GM12878 (cell line): ENCODE measurements at regions not wholly inside any gene's neighbourhood (a gene's known extent, or its start where the extent isn't known, plus 50 kb on each side); places are given as distances from the start of the nearest gene placed in this dataset.

Experiments used
- ATAC-seq: fragments of 200-7000 bp; cut with Tn5 transposase; 3 replicates; pipeline ENCODE4 v1.9.1; 2020; ENCODE audit warnings: mild to moderate bottlenecking, moderate library complexity
- BruUV-seq: library from RNA; stranded (reverse); fragments of 400-500 nt; replicated peaks from 2 replicates; lab custom pipeline; 2021; lab: Mats Ljungman, UMichigan
- CTCF ChIA-PET: fragments of 300-600 bp; sonication (Branson Sonifier 250); formaldehyde crosslinking; extraction: SDS; loops from one replicate; lab custom pipeline; 2021; ENCODE audit warnings: inconsistent platforms; lab: Yijun Ruan, JAX
- POLR2A ChIA-PET: fragments of 350-600 bp; formaldehyde crosslinking; extraction: SDS; loops from one replicate; lab custom pipeline; 2021; ENCODE audit warnings: inconsistent platforms; lab: Charles Lee
- RAD21 ChIA-PET: fragments of 300-600 bp; sonication (Branson Sonifier 250); formaldehyde crosslinking; loops from one replicate; lab custom pipeline; 2023; ENCODE audit warnings: antibody characterized with exemption; ENCODE audit not compliant: unreplicated experiment; lab: Charles Lee
- SMC1A ChIA-PET: fragments of 300-600 bp; sonication (Branson Sonifier 250); formaldehyde crosslinking; loops from one replicate; lab custom pipeline; 2023; ENCODE audit not compliant: unreplicated experiment, uncharacterized antibody; lab: Charles Lee
- DNase-seq: peaks from one replicate; pipeline ENCODE4 v3.0.0-alpha.2; 2011; ENCODE audit warnings: low read depth, low spot score
- FAIRE-seq: peaks from 3 replicates; lab custom pipeline; 2011; peaks lifted over from hg19 to GRCh38; lab: Jason Lieb, UNC
- H2AFZ ChIP-seq: 2 replicates; pipeline ENCODE4 v1.6.0; 2011; ENCODE audit warnings: low read depth, low read length, control low read depth; ENCODE audit not compliant: control insufficient read depth
- H3K27ac ChIP-seq: 2 replicates; pipeline ENCODE4 v1.5.1; 2011; ENCODE audit warnings: control low read depth; ENCODE audit not compliant: control insufficient read depth, insufficient read depth
- H3K27me3 ChIP-seq, 2 experiments: replicated peaks in 1 of 2; 2 replicates each; pipeline versions ENCODE4 v1.6.0 to v1.6.1; 2011; ENCODE audit warnings: low read length in 1 of 2; ENCODE audit not compliant: control insufficient read depth in 2 of 2, insufficient read depth in 2 of 2
- H3K36me3 ChIP-seq, 2 experiments: 2 replicates each; pipeline ENCODE4 v1.5.1; 2011; ENCODE audit warnings: low read length in 1 of 2; ENCODE audit not compliant: control insufficient read depth in 2 of 2, insufficient read depth in 2 of 2
- H3K4me1 ChIP-seq: 2 replicates; pipeline ENCODE4 v1.6.1; 2011; ENCODE audit warnings: mild to moderate bottlenecking, low read length, moderate library complexity, mixed read lengths; ENCODE audit not compliant: control insufficient read depth, insufficient read depth
- H3K4me2 ChIP-seq: 2 replicates; pipeline ENCODE4 v1.6.0; 2011; ENCODE audit warnings: control low read depth; ENCODE audit not compliant: control insufficient read depth, insufficient read depth
- H3K4me3 ChIP-seq: fragments of 200-600 bp; sonication (generic); 2 replicates; pipeline ENCODE4 v1.5.1; 2016
- H3K79me2 ChIP-seq: 2 replicates; pipeline ENCODE4 v1.6.0; 2011; ENCODE audit warnings: low read length; ENCODE audit not compliant: control insufficient read depth, insufficient read depth
- H3K9ac ChIP-seq: 2 replicates; pipeline ENCODE4 v1.8.0; 2011; ENCODE audit warnings: low read length, control low read depth, mixed read lengths; ENCODE audit not compliant: control insufficient read depth, insufficient read depth
- H3K9me3 ChIP-seq: replicated peaks from 3 replicates; pipeline ENCODE4 v1.5.1; 2011; ENCODE audit warnings: mild to moderate bottlenecking, low read length; ENCODE audit not compliant: control insufficient read depth, insufficient read depth
- H4K20me1 ChIP-seq: 2 replicates; pipeline ENCODE4 v1.6.0; 2011; ENCODE audit not compliant: control insufficient read depth, insufficient read depth
- CHD2 ChIP-seq: IDR thresholded peaks from 2 replicates; pipeline ENCODE4 v1.6.1; 2011; ENCODE audit warnings: low read depth, low read length, improper control_type of control experiment, borderline replicate concordance
- FOS ChIP-seq: IDR thresholded peaks from 3 replicates; pipeline ENCODE4 v1.6.1; 2011; ENCODE audit warnings: borderline replicate concordance; ENCODE audit not compliant: insufficient read length; ENCODE audit errors: extremely low read depth
- MYC ChIP-seq: IDR thresholded peaks from 2 replicates; pipeline ENCODE4 v1.6.1; 2011; ENCODE audit warnings: mild to moderate bottlenecking, low read length, moderate library complexity, inconsistent platforms; ENCODE audit not compliant: insufficient read depth, insufficient replicate concordance, insufficient read length, severe bottlenecking
- POLR2AphosphoS5 ChIP-seq: IDR thresholded peaks from 2 replicates; pipeline ENCODE4 v1.6.1; 2011; ENCODE audit warnings: mild to moderate bottlenecking, low read length, inconsistent platforms
- RAD21 ChIP-seq: IDR thresholded peaks from 2 replicates; pipeline ENCODE4 v1.6.1; 2011; ENCODE audit warnings: mild to moderate bottlenecking, low read depth, low read length, moderate library complexity; ENCODE audit not compliant: insufficient read depth
- SIX5 ChIP-seq: IDR thresholded peaks from 2 replicates; pipeline ENCODE4 v1.6.1; 2011; ENCODE audit warnings: mild to moderate bottlenecking, low read depth, low read length, moderate library complexity; ENCODE audit not compliant: severe bottlenecking
- SMC3 ChIP-seq: IDR thresholded peaks from 2 replicates; pipeline ENCODE4 v1.6.1; 2011; ENCODE audit warnings: low read length, improper control_type of control experiment, borderline replicate concordance
- USF1 ChIP-seq: IDR thresholded peaks from 2 replicates; pipeline ENCODE4 v1.6.1; 2011; ENCODE audit warnings: borderline replicate concordance, low read depth, mild to moderate bottlenecking, moderate library complexity, mixed read lengths, low read length; ENCODE audit not compliant: insufficient read depth; ENCODE audit errors: extremely low read length
- WGBS: methylation state at CpG from one replicate; pipeline ENCODE4 v1.1.6; 2016; ENCODE audit warnings: low lambda C conversion rate; ENCODE audit not compliant: insufficient replicate concordance, insufficient coverage; ENCODE audit errors: missing lambda C conversion rate; 5-methylcytosine and 5-hydroxymethylcytosine counted together
- in situ Hi-C: fragments of 300-500 bp; cut with MboI; formaldehyde crosslinking; loops from 9 replicates; pipeline ENCODE4 v1.14.3; 2018; ENCODE audit warnings: mixed read lengths
- intact Hi-C: fragments of 100-400 bp; cut with micrococcal nuclease; formaldehyde crosslinking; loops from one replicate; pipeline ENCODE4 v1.14.2; 2022; ENCODE audit not compliant: unreplicated experiment
- TF ChIP-seq, protein P1 (sequence below): fragments of 450-650 bp; IDR thresholded peaks from 2 replicates; pipeline ENCODE4 v1.6.1; 2016; ENCODE audit warnings: mild to moderate bottlenecking

DNA sequence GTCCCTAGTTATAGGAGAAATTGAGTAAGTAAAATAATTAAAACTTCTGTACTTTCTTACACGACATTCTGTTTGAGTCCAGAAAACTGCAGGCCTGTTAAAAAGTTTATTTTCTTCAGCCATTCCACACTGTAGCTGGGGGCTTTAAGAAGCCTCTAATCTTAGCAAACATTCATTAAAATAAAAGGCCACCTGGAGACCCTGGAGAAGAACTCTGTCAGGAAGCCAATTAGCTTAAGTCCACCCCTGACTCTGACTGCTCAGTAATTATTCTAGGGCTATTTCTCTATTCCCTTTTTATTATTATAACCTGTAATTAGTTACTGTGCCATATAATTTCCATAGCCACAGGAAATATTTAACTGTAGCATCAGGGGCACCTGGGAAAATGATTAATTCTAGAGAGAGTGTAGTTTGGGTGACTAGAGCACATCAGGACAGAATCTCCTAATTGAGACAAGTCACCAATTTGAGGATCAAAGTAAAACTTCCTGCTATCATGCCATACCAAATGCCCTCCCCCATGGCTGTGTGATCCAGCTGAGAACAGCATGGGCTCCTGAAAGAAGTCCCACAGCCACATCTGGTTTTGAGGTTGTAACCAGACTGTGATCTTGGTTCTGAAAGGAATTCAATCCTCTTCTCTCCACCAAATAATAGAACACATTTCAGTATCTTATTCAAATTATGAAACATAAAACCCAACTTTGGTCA is 1302.3 kb downstream of the XPNPEP1 start:
- POLR2A ChIA-PET, result no interaction called here
- no peak overlapping the region for H3K9ac ChIP-seq
- DNase-seq (no peak), ATAC-seq (no peak), FAIRE-seq (no peak)
- no TSS peak for BruUV-seq
- SMC1A ChIA-PET, result no interaction called here
- no peaks in the 10 kb centered on the region for H3K9me3 ChIP-seq
- RAD21 ChIA-PET, result interaction anchor here (0.6 kb wide), 1 partner anchor 26 kb away, joined by 4 read pairs; no protein-coding TSS in a partner anchor
- in situ Hi-C loops, result no loop called here
- H3K27ac ChIP-seq, result no peak overlapping the region
- no peak overlapping the region for H3K4me2 ChIP-seq
- CTCF ChIA-PET, result no interaction called here
- no peaks in the 10 kb centered on the region for H4K20me1 ChIP-seq
- no peaks in the 10 kb centered on the region for H3K36me3 ChIP-seq
- no peaks in the 10 kb centered on the region for H3K79me2 ChIP-seq
- H3K4me3 ChIP-seq, result no peak overlapping the region
- WGBS, result 0% methylated on average over 1 of the region's 1 CpG
- no peak overlapping the region for H2AFZ ChIP-seq
- TF ChIP-seq SIX5 (no peak), FOS (no peak), MYC (no peak), CHD2 (no peak), USF1 (no peak), RAD21 (no peak), POLR2AphosphoS5 (no peak), SMC3 (no peak)
- TF ChIP-seq, protein P1, sequence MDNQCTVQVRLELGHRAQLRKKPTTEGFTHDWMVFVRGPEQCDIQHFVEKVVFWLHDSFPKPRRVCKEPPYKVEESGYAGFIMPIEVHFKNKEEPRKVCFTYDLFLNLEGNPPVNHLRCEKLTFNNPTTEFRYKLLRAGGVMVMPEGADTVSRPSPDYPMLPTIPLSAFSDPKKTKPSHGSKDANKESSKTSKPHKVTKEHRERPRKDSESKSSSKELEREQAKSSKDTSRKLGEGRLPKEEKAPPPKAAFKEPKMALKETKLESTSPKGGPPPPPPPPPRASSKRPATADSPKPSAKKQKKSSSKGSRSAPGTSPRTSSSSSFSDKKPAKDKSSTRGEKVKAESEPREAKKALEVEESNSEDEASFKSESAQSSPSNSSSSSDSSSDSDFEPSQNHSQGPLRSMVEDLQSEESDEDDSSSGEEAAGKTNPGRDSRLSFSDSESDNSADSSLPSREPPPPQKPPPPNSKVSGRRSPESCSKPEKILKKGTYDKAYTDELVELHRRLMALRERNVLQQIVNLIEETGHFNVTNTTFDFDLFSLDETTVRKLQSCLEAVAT, result no peak
- intact Hi-C loops, result no loop called here
- H3K4me1 ChIP-seq, result no peaks in the 10 kb centered on the region
- H3K27me3 ChIP-seq, result no peaks in the 10 kb centered on the region
